Panc1 (cell line): ENCODE measurements at regions not wholly inside any gene's neighbourhood (a gene's known extent, or its start where the extent isn't known, plus 50 kb on each side); places are given as distances from the start of the nearest gene placed in this dataset.
A peak's percentile ranks its signal among the peaks of the same experiment; 100 is the strongest.

Experiments used
- ATAC-seq: fragments of 200-7000 bp; cut with Tn5 transposase; 2 replicates; pipeline ENCODE4 v1.9.1; 2020; ENCODE audit warnings: mild to moderate bottlenecking, moderate library complexity
- BruUV-seq: library from RNA; stranded (reverse); fragments of 400-500 nt; replicated peaks from 2 replicates; lab custom pipeline; 2021; lab: Mats Ljungman, UMichigan
- CTCF ChIA-PET: fragments of 300-600 bp; sonication (Branson Sonifier 250); formaldehyde crosslinking; loops from one replicate; lab custom pipeline; 2022; ENCODE audit warnings: antibody characterized with exemption; lab: Charles Lee
- POLR2A ChIA-PET: fragments of 300-600 bp; sonication (Branson Sonifier 250); formaldehyde crosslinking; loops from one replicate; lab custom pipeline; 2022; ENCODE audit warnings: antibody characterized with exemption; lab: Charles Lee
- DNase-seq: peaks from one replicate; pipeline ENCODE4 v3.0.0-alpha.2; 2010; ENCODE audit warnings: low read depth, low spot score
- H3K27ac ChIP-seq: 2 replicates; pipeline ENCODE4 v1.5.1; 2011; ENCODE audit warnings: mild to moderate bottlenecking, low read length, inconsistent platforms
- H3K27me3 ChIP-seq: fragments of 200-500 bp; sonication (Bioruptor generic); 2 replicates; pipeline ENCODE4 v1.6.0; 2014; ENCODE audit warnings: low read length, inconsistent platforms; ENCODE audit not compliant: control insufficient read depth, insufficient read depth
- H3K36me3 ChIP-seq: fragments of 200-500 bp; sonication (Bioruptor generic); 2 replicates; pipeline ENCODE4 v1.5.1; 2014; ENCODE audit warnings: inconsistent platforms, mild to moderate bottlenecking, low read length, moderate library complexity; ENCODE audit not compliant: control insufficient read depth, insufficient read depth
- H3K4me1 ChIP-seq: 2 replicates; pipeline ENCODE4 v1.5.1; 2011; ENCODE audit warnings: inconsistent platforms, mild to moderate bottlenecking, low read length, moderate library complexity; ENCODE audit not compliant: control insufficient read depth, insufficient read depth
- H3K4me3 ChIP-seq, 2 experiments: 2 replicates each; pipeline ENCODE4 v1.5.1; 2011 to 2012; ENCODE audit warnings: low read depth in 2 of 2, low read length in 2 of 2, mild to moderate bottlenecking in 2 of 2, inconsistent platforms in 1 of 2, moderate library complexity in 1 of 2
- H3K9me3 ChIP-seq: fragments of 200-500 bp; sonication (Bioruptor generic); 2 replicates; pipeline ENCODE4 v1.5.1; 2014; ENCODE audit warnings: low read depth, mild to moderate bottlenecking, inconsistent platforms, low read length, moderate library complexity; ENCODE audit not compliant: control insufficient read depth, insufficient read depth
- CTCF ChIP-seq: fragments of 450-650 bp; IDR thresholded peaks from 2 replicates; pipeline ENCODE4 v1.5.1; 2017; ENCODE audit warnings: mild to moderate bottlenecking
- POLR2AphosphoS5 ChIP-seq: IDR thresholded peaks from 2 replicates; pipeline ENCODE4 v1.6.1; 2012; ENCODE audit warnings: mild to moderate bottlenecking, low read depth, low read length, moderate library complexity
- REST ChIP-seq, 2 experiments: IDR thresholded peaks; 2 replicates each; pipeline ENCODE4 v1.6.1; 2011 to 2012; ENCODE audit warnings: low read depth in 2 of 2, control low read depth in 1 of 2, low read length in 1 of 2, mild to moderate bottlenecking in 1 of 2, moderate library complexity in 1 of 2; ENCODE audit not compliant: insufficient read depth in 1 of 2
- SIN3A ChIP-seq: IDR thresholded peaks from 2 replicates; pipeline ENCODE4 v1.6.1; 2012; ENCODE audit warnings: low read depth, mild to moderate bottlenecking, low read length, moderate library complexity, borderline replicate concordance; ENCODE audit not compliant: insufficient read depth
- TCF7L2 ChIP-seq: IDR thresholded peaks from 2 replicates; pipeline ENCODE4 v1.6.1; 2011; ENCODE audit warnings: mild to moderate bottlenecking, low read depth, low read length, inconsistent platforms
- in situ Hi-C: cut with HindIII; loops from 2 replicates; pipeline ENCODE4 v1.10.0; 2016; ENCODE audit warnings: low sequenced_read_pairs, low pct_unique_long_range_greater_than_20kb
- intact Hi-C: fragments of 100-400 bp; cut with micrococcal nuclease; formaldehyde crosslinking; loops from one replicate; pipeline ENCODE4 v1.10.0; 2022; ENCODE audit not compliant: unreplicated experiment

- Histone ChIP-seq H3K4me3 (no peak overlapping the region), H3K36me3 (no peaks in the 10 kb centered on the region), H3K9me3 (no peaks in the 10 kb centered on the region), H3K27ac (no peak overlapping the region), H3K27me3 (no peaks in the 10 kb centered on the region; the same call in 1 of the 2 replicates), H3K4me1 (no peaks in the 10 kb centered on the region)
- in situ Hi-C loops (no loop called here), intact Hi-C loops (no loop called here)
- DNase-seq, result no peak
- no peak for TF ChIP-seq SIN3A
- no peak for TF ChIP-seq CTCF
- TF ChIP-seq TCF7L2, result no peak
- no peak for TF ChIP-seq REST (IDR thresholded peaks at IDR 0.05; ENCODE audit: insufficient read depth in 1 of 2, low read depth in 2 of 2, low read length in 1 of 2)
- TF ChIP-seq POLR2AphosphoS5, result no peak
- peak; percentile 72 for ATAC-seq
- POLR2A ChIA-PET, result no interaction called here
- CTCF ChIA-PET, result no interaction called here
- BruUV-seq, result no TSS peak
Measured at GRCh38 chr15:93180128-93180527, 91.1 kb upstream of the RGMA start.

GRCh38 chr15:93179700-93180102 is 90.7 kb upstream of the RGMA start:
- no peaks in the 10 kb centered on the region for H3K27me3 ChIP-seq
- ChIA-PET CTCF (no interaction called here), POLR2A (no interaction called here)
- no TSS peak for BruUV-seq
- ATAC-seq (peak; percentile 52), DNase-seq (no peak)
- no peak for TF ChIP-seq TCF7L2
- no peak for TF ChIP-seq REST (IDR thresholded peaks at IDR 0.05; ENCODE audit: insufficient read depth in 1 of 2, low read depth in 2 of 2, low read length in 1 of 2)
- TF ChIP-seq SIN3A, result no peak
- no peak for TF ChIP-seq POLR2AphosphoS5
- no peak for TF ChIP-seq CTCF
- no peaks in the 10 kb centered on the region for H3K36me3 ChIP-seq
- no peaks in the 10 kb centered on the region for H3K4me1 ChIP-seq
- H3K9me3 ChIP-seq, result no peaks in the 10 kb centered on the region
- no peak overlapping the region for H3K4me3 ChIP-seq
- intact Hi-C loops, result no loop called here
- H3K27ac ChIP-seq, result no peak overlapping the region
- in situ Hi-C loops, result no loop called here
